ENCODE measurements at regions not wholly inside any gene's neighbourhood (a gene's known extent, or its start where the extent isn't known, plus 50 kb on each side); places are given as distances from the start of the nearest gene placed in this dataset.

- no peak overlapping the region for H3K9ac ChIP-seq (ENCODE audit: low read depth, low read length)
- H3K36me3 ChIP-seq (ENCODE audit: insufficient read depth, low read depth, low read length): no peaks in the 10 kb centered on the region
- H3K27ac ChIP-seq (ENCODE audit: low read length): no peak overlapping the region
- H3K4me3 ChIP-seq (ENCODE audit: low read length): no peak overlapping the region
- H3K9me3 ChIP-seq (ENCODE audit: insufficient read depth, low read depth, low read length): no peaks in the 10 kb centered on the region
- H3K27me3 ChIP-seq (ENCODE audit: insufficient read depth, low read length): no peaks in the 10 kb centered on the region
- no peaks in the 10 kb centered on the region for H3K4me1 ChIP-seq (ENCODE audit: insufficient read depth, low read length)
Measured at GRCh38 chr6:62670490-62671223, 384.6 kb upstream of the KHDRBS2 start.

- Histone ChIP-seq H3K4me1 (ENCODE audit: insufficient read depth, low read length) (no peaks in the 10 kb centered on the region), H3K4me3 (ENCODE audit: low read length) (no peak overlapping the region), H3K36me3 (ENCODE audit: insufficient read depth, low read depth, low read length) (no peaks in the 10 kb centered on the region), H3K27me3 (ENCODE audit: insufficient read depth, low read length) (no peaks in the 10 kb centered on the region), H3K27ac (ENCODE audit: low read length) (no peak overlapping the region), H3K9me3 (ENCODE audit: insufficient read depth, low read depth, low read length) (no peaks in the 10 kb centered on the region), H3K9ac (ENCODE audit: low read depth, low read length) (no peak overlapping the region)
Measured at GRCh38 chr6:62669831-62670230, 383.8 kb upstream of the KHDRBS2 start.

GRCh38 chr6:62652692-62653328 is 366.8 kb upstream of the KHDRBS2 start:
- Histone ChIP-seq H3K36me3 (ENCODE audit: insufficient read depth, low read depth, low read length) (no peaks in the 10 kb centered on the region), H3K27me3 (ENCODE audit: insufficient read depth, low read length) (no peaks in the 10 kb centered on the region), H3K4me1 (ENCODE audit: insufficient read depth, low read length) (no peaks in the 10 kb centered on the region), H3K27ac (ENCODE audit: low read length) (no peak overlapping the region), H3K9me3 (ENCODE audit: insufficient read depth, low read depth, low read length) (peaks cover 73% of the 10 kb centered on the region), H3K4me3 (ENCODE audit: low read length) (no peak overlapping the region), H3K9ac (ENCODE audit: low read depth, low read length) (no peak overlapping the region)

- Histone ChIP-seq H3K36me3 (ENCODE audit: insufficient read depth, low read depth, low read length) (no peaks in the 10 kb centered on the region), H3K4me3 (ENCODE audit: low read length) (no peak overlapping the region), H3K27me3 (ENCODE audit: insufficient read depth, low read length) (no peaks in the 10 kb centered on the region), H3K27ac (ENCODE audit: low read length) (no peak overlapping the region), H3K9me3 (ENCODE audit: insufficient read depth, low read depth, low read length) (peaks cover 54% of the 10 kb centered on the region), H3K4me1 (ENCODE audit: insufficient read depth, low read length) (no peaks in the 10 kb centered on the region), H3K9ac (ENCODE audit: low read depth, low read length) (no peak overlapping the region)
Measured at GRCh38 chr6:62645274-62645673, 359.2 kb upstream of the KHDRBS2 start.

- no peak overlapping the region for H3K27ac ChIP-seq (ENCODE audit: low read length)
- no peak overlapping the region for H3K4me3 ChIP-seq (ENCODE audit: low read length)
- H3K9ac ChIP-seq (ENCODE audit: low read depth, low read length): no peak overlapping the region
- peaks cover 24% of the 10 kb centered on the region for H3K9me3 ChIP-seq (ENCODE audit: insufficient read depth, low read depth, low read length)
- H3K27me3 ChIP-seq (ENCODE audit: insufficient read depth, low read length): no peaks in the 10 kb centered on the region
- H3K36me3 ChIP-seq (ENCODE audit: insufficient read depth, low read depth, low read length): no peaks in the 10 kb centered on the region
- H3K4me1 ChIP-seq (ENCODE audit: insufficient read depth, low read length): no peaks in the 10 kb centered on the region
Measured at GRCh38 chr6:62640749-62641148, 354.7 kb upstream of the KHDRBS2 start.

GRCh38 chr6:62626661-62627060 is 340.6 kb upstream of the KHDRBS2 start:
- Histone ChIP-seq H3K4me3 (ENCODE audit: low read length) (no peak overlapping the region), H3K36me3 (ENCODE audit: insufficient read depth, low read depth, low read length) (no peaks in the 10 kb centered on the region), H3K27ac (ENCODE audit: low read length) (no peak overlapping the region), H3K4me1 (ENCODE audit: insufficient read depth, low read length) (peaks cover 7% of the 10 kb centered on the region), H3K9me3 (ENCODE audit: insufficient read depth, low read depth, low read length) (no peaks in the 10 kb centered on the region), H3K27me3 (ENCODE audit: insufficient read depth, low read length) (no peaks in the 10 kb centered on the region), H3K9ac (ENCODE audit: low read depth, low read length) (no peak overlapping the region)

- H3K4me3 ChIP-seq (ENCODE audit: low read length): no peak overlapping the region
- no peaks in the 10 kb centered on the region for H3K36me3 ChIP-seq (ENCODE audit: insufficient read depth, low read depth, low read length)
- no peaks in the 10 kb centered on the region for H3K4me1 ChIP-seq (ENCODE audit: insufficient read depth, low read length)
- H3K27ac ChIP-seq (ENCODE audit: low read length): no peak overlapping the region
- no peaks in the 10 kb centered on the region for H3K27me3 ChIP-seq (ENCODE audit: insufficient read depth, low read length)
- no peaks in the 10 kb centered on the region for H3K9me3 ChIP-seq (ENCODE audit: insufficient read depth, low read depth, low read length)
- H3K9ac ChIP-seq (ENCODE audit: low read depth, low read length): no peak overlapping the region
Measured at GRCh38 chr6:62623846-62624532, 338.0 kb upstream of the KHDRBS2 start.

GRCh38 chr6:62615366-62616015 is 329.5 kb upstream of the KHDRBS2 start:
- Histone ChIP-seq H3K9me3 (ENCODE audit: insufficient read depth, low read depth, low read length) (no peaks in the 10 kb centered on the region), H3K9ac (ENCODE audit: low read depth, low read length) (no peak overlapping the region), H3K27ac (ENCODE audit: low read length) (no peak overlapping the region), H3K36me3 (ENCODE audit: insufficient read depth, low read depth, low read length) (no peaks in the 10 kb centered on the region), H3K27me3 (ENCODE audit: insufficient read depth, low read length) (no peaks in the 10 kb centered on the region), H3K4me1 (ENCODE audit: insufficient read depth, low read length) (no peaks in the 10 kb centered on the region), H3K4me3 (ENCODE audit: low read length) (no peak overlapping the region)

GRCh38 chr6:62614442-62614841 is 328.4 kb upstream of the KHDRBS2 start:
- Histone ChIP-seq H3K27me3 (ENCODE audit: insufficient read depth, low read length) (no peaks in the 10 kb centered on the region), H3K36me3 (ENCODE audit: insufficient read depth, low read depth, low read length) (no peaks in the 10 kb centered on the region), H3K4me1 (ENCODE audit: insufficient read depth, low read length) (no peaks in the 10 kb centered on the region; the same call in 1 of the 2 replicates), H3K9ac (ENCODE audit: low read depth, low read length) (no peak overlapping the region), H3K27ac (ENCODE audit: low read length) (no peak overlapping the region), H3K4me3 (ENCODE audit: low read length) (no peak overlapping the region), H3K9me3 (ENCODE audit: insufficient read depth, low read depth, low read length) (no peaks in the 10 kb centered on the region)

- Histone ChIP-seq H3K27me3 (ENCODE audit: insufficient read depth, low read length) (no peaks in the 10 kb centered on the region), H3K9me3 (ENCODE audit: insufficient read depth, low read depth, low read length) (no peaks in the 10 kb centered on the region), H3K36me3 (ENCODE audit: insufficient read depth, low read depth, low read length) (no peaks in the 10 kb centered on the region), H3K9ac (ENCODE audit: low read depth, low read length) (no peak overlapping the region), H3K27ac (ENCODE audit: low read length) (no peak overlapping the region), H3K4me1 (ENCODE audit: insufficient read depth, low read length) (no peaks in the 10 kb centered on the region; the same call in 1 of the 2 replicates), H3K4me3 (ENCODE audit: low read length) (no peak overlapping the region)
Measured at GRCh38 chr6:62613928-62614327, 327.9 kb upstream of the KHDRBS2 start.

GRCh38 chr6:62612471-62612870 is 326.4 kb upstream of the KHDRBS2 start:
- no peaks in the 10 kb centered on the region for H3K36me3 ChIP-seq (ENCODE audit: insufficient read depth, low read depth, low read length)
- no peak overlapping the region for H3K9ac ChIP-seq (ENCODE audit: low read depth, low read length)
- H3K27ac ChIP-seq (ENCODE audit: low read length): no peak overlapping the region
- H3K4me3 ChIP-seq (ENCODE audit: low read length): no peak overlapping the region
- no peaks in the 10 kb centered on the region for H3K9me3 ChIP-seq (ENCODE audit: insufficient read depth, low read depth, low read length)
- no peaks in the 10 kb centered on the region; the same call in 1 of the 2 replicates for H3K4me1 ChIP-seq (ENCODE audit: insufficient read depth, low read length)
- no peaks in the 10 kb centered on the region for H3K27me3 ChIP-seq (ENCODE audit: insufficient read depth, low read length)

Measured in iPS-20b (cell line).